Endometrium (tissue), 2 donors: ENCODE measurements at regions not wholly inside any gene's neighbourhood (a gene's known extent, or its start where the extent isn't known, plus 50 kb on each side); places are given as distances from the start of the nearest gene placed in this dataset.

Experiments
- FAIRE-seq: peaks from 2 replicates; lab custom pipeline; 2012; peaks lifted over from hg19 to GRCh38; lab: Jason Lieb, UNC
- donor health status: control.
- donor health status: control.

DNA sequence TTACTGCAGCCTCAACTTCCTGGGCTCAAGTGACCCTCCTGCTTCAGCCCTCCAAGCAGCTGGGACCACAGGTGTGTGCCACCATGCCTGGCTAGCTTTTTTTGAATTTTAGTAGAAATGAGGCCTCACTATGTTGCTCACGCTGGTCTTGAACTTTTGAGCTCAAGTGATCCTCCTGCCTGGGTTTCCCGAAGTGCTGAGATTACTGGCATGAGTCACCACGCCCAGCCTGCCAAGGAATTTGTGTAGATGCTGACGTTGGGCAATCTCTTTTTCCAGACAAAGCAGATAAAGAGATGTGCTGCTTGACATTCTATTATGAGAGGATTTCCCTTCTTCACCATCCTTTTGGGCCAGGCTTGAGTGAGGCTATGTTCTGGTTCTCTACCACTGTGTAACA is 254.5 kb upstream of the RPS6KA3 start:
- no peak for FAIRE-seq

DNA sequence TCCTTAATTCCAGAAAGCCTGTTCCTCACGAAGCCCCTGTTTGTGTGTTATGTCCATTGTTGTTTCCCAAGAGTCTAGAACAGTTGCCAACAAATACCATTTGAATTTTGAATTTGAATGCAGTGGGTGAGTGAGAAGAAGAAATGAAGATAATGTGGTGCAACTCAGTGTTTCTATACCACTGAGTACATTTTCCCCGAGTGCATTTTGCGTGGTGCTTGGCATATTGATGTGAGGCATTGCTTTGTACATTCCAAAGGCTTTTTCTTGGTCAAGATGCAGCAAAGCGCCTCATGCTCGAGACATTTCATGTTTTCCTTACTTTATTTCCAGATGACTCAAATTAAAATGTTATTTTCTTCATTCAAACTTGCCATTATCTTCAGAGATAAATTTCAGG is 253.1 kb upstream of the RPS6KA3 start:
- FAIRE-seq = no peak

DNA sequence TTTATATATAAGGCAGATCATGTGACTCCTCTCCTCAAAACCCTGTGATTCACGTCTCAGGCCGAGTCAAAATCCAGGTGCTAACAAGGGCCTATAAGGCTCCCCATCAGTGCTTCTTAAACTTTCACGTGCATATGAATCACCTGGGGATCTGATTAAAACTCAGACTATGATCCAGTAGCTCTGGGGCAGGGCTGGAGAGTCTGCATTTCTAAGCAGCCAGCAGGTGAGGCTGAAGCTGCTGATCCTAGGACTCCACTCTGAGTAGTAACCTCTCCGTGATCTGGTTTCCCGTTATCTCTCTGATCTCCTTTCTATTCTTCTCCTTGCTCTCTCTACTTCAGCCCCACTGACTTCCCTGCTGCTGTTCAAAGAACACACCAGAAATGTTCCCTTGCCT is 252.4 kb upstream of the RPS6KA3 start:
- no peak for FAIRE-seq

DNA sequence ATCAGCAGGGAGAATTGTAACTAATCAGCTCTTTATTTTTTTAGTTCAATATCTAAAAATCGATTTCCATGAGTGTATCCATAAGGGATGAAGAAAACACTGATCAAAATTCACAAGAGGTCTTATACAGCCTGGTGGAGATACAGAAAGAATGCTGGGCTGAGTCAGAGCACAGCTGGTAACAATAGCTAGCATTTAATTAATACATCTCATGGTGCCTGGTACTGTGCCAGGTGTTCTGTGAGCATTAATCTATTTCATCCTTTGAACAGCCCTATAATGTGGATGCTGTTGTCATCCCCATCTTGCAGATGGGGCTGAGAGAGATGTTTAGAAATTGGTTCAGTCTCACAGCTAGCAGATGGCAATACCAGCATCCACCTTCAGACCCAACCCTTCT is 250.9 kb upstream of the RPS6KA3 start:
- FAIRE-seq = no peak

DNA sequence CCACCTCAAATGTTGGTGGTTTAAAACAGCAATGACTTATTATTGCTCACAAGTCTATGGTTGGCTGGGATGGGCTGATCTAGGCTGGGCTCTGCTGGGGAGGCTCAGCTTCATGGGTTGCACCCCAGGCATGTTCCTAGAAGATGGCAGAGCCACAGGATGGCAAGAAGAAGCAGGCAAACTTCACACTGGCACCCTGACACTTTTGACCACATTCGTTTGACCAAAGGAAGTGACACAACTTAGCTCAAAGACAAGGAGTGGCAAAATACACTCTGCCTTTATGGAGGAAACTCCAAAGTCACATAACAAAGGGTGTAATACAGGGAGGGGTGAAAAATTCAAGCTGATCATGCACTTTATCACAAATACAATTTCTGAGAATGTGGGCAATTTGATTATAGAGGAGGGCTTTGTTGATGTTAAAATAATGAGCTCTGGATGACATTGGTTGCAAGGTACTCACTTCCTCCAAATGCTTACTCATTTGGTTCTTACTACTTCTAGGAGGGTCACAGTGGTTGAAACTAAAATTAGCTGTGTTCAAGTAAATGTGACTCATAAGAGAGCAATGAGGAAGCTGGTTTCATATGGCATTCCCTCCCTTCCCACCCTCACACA is 249.2 kb upstream of the RPS6KA3 start:
- no peak for FAIRE-seq

DNA sequence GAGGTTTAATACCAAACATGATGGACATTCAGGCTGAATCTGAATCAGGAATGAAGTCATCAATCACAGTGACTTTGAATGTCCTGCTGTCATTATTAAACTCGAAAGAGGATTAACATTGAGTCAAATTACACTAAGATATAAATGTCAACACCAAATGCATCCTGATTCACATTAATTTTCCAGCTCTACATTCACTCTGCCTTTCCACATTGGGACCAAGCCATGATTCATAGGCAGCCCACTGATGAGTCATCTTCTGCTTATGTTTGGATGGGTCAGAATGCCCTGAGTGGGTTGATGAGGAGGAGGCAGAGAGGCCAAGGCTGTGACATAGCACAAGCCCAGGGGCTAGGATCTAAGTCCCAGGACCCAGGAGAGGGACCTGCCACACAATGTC is 247.6 kb upstream of the RPS6KA3 start:
- FAIRE-seq = no peak

DNA sequence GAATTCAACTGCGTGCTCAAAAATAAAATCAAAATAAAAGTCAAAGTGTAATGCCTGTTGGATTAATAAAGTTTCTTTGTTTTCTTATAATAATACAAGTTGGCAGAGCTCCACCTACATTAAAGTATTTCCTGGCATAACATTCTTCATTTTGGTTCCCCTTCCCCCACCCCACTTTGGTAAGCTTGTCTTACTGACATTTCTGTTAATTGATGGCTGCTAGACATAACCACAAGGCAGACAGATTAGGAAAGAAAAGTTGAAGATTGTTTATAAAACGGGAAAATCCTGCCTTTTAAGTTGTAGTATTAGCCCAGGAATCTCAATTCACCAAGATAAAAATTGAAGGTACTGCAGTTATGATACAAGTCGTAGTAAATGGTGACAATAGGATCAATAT is 246.5 kb upstream of the RPS6KA3 start:
- FAIRE-seq = no peak

DNA sequence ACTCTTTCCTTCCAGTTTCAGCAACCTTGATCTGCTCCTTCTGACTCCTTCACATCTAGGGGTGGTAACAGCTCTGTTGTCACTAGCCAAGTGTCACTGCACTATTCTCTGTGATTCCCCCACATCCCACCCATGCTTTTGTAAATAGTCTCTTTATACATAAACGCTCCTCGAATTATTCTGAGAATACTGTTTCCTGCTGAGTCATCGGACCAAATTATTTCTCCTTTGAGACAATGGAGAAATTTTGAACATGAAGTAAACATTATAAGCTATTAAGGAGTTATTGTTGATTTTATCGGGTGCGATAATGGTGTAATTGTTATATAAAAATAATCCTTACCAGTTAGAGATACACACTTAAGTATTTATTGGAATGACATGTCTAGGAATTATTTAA is 245.1 kb upstream of the RPS6KA3 start:
- FAIRE-seq = no peak

DNA sequence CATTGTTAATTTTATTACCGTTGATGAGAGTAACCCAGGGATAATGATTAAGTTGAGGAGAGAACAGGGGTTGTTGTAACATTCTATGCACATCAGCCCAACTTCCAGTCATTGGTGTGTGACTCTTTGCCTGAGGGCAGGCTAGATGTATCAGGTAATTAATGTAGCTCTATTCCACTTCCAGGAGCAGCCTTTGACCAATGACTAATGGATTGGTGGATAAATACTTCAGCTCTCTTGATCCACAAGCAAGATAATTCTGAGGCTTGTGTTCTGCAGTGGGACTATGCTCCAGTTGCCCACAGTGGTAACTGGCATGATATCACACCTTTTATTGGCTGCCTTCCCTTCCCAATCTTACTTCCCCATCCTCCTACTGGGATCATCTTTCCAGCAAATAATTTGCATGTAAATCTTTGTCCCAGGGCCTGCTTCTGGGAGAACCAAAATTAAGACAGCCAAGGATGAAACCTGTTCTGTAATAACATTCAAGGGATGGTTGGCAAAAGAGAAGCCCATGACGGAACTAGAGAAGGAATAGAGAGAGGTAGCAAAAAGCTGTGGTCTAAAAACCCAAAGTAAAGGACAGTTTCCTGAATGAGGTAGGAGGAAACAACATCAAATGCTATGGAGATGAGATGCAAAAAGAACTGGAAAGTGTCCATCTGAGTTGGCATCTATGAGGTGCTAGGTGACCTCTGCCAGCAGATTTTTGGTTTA is 241.4 kb upstream of the RPS6KA3 start:
- FAIRE-seq = no peak

DNA sequence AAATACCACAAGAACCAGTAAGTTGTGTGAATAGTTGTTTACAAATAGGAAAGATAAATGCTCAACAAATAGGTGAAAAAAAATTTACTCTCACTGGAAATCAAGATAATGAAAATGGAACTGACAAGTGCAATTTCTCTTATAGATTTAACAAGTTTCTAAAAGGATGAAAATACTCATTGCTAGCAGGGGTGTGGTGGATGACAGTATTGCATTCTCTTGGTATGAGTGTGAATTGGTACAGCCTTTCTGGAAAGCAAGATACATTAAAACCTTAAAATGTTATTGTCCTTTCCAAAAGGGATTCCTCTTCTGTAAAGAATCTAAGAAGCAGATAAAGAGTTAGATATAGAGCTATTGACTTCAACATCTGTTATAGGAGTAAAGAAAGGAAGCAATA is 240.0 kb upstream of the RPS6KA3 start:
- FAIRE-seq = no peak

DNA sequence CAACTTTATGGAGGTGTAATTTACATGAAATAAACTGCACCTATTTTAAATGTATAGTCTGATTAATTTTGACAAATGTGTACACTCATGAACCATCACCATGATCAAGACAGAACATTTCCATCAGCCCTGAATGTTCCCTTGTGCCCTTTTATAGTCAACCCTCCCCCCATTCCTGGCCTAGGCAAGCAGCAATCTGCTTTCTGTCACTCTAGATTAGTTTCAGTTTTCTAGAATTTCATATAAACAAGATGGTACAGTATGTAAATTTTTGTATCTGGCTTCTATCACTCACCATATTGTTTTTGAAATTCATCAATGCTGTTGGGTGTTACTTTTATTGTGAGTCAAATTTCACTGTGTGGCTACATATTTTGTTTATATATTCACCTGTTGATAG is 234.2 kb upstream of the RPS6KA3 start:
- no peak for FAIRE-seq

DNA sequence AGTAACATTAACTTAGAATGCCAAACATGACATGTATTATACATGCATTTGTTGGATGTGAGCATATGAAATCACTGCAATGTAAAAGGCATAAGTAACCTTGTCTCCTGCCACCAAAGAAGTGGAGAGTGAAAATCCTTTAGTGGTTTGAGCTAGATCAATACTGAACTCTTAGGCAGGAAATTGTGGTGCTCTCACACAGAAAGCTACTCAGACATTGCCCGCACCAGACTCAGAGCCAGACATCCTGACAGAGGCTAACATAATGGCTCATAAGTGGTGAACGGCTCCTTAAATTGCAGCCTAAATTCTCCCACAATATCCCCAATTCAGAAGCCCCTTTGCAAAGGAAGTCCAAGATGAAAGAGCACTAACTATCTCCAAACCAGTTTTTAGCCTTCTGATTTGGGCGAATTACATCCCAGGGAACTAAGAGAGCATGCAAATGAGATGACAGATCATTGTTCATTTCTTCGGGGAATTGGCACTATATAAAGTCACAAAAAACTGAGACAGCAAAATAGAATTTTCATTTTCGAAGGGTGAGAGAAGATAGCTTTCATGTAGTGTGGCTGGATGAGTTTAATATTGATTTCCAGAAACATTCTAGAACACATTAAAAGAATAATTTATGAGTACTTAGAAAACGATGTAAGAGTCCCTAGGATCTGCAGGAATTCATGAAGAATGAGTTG is 233.6 kb upstream of the RPS6KA3 start:
- FAIRE-seq = no peak

DNA sequence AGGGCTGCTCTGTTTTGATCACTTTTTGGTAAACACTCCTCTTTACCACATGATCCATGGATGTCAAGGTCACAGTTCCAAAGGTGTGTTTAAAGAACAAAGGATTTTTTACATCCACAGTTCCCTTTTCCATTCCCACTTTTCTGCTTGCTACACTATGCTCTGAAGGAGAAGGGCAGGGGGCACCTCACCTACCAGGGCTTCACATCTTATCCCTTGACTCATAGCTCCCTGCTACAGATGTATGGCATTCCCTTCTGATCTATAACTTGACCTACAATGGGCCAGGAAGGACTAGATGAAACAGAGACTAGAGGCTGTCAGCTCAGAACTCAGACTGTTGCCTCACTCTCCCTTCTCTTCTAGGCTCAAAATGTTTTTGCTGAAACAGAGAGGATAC is 233.1 kb upstream of the RPS6KA3 start:
- no peak for FAIRE-seq

DNA sequence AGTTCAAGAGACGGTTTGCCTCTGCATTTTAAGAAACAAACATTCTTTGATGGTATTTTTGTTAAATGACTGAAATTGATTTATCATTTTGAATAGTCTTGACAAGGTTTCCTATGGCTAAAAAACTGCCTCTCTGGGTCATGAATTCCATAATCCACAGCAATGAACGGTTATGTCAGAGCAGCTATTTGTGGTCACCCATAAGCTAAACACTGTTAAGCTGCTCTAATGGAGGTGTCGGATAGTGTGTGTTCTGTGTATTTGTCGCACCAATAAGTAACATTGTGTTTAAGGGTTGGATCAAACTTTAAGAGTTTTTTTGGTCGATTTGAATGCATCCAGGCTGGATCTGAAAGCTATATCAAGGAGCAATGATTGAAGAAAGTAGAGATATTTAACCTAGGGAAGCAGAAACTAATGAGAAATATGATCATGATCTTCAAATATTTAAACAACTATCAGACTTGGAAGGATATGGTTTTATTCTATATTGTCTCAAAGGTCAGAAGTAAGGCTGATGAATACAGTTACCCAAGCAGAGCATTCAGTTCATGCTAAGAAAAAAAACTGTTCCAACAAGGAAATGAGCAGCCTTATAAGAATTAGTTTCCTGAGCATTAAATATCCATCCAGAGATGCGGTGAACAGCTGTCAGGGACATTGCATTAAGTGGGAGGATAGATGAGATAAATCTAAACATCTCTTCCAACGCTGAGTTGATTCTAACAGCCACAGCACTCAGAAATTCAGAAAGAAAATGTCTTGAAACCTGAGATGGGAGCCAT is 232.3 kb upstream of the RPS6KA3 start:
- no peak for FAIRE-seq

DNA sequence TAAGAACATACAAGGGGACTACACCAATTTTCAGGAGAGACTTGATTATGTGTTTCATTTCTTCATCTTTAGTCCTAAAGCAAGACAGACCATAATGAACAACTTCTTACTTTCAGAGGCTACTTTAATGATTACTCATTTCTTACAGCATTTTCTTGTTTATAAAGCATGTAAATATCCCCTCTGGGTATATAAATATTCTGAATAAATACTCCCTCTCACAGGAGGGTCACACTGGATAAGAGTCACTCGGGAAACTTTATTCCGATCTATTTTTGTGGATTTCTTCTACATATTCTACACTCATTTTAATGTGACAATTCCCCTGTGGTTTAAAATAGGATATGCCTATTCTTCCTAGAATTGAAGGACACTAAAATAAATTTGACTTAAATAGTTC is 228.9 kb upstream of the RPS6KA3 start:
- FAIRE-seq = no peak

DNA sequence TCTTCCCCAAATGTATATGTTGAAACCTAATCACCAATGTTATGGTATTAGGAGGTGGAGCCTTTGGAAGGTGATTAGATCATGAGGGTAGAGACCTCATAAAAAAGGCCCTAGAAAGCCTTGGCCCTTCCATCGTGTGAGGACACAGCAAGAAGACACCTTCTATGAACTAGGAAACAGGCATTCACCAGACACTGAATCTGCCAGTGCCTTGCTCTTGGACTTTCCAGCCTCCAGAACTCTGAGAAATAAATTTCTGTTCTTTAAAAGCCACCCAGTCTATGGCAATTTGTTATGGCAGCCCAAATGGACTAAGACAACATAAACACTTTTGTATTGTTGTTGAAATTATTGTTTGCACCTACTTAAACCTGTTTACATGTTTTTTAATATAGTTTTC is 221.8 kb upstream of the RPS6KA3 start:
- FAIRE-seq = no peak

DNA sequence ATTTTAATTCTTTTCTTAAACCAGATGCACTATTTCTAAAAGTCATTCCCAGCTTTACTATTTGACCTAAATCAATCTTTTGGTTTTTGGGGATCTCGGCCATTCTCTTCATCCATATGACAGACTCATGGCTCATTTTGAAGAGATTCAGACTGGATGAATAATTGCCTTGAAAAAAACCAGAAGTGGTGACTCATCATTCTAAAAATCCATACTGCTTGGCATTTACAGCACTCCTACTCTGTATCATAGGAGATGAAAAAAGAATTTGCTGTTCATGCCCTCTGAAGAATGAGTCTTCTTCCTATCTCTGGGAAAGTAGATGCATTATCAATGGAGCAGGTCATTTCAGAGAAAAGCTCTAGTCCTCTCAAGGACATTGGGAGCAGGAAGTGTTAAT is 220.5 kb upstream of the RPS6KA3 start:
- FAIRE-seq = no peak

DNA sequence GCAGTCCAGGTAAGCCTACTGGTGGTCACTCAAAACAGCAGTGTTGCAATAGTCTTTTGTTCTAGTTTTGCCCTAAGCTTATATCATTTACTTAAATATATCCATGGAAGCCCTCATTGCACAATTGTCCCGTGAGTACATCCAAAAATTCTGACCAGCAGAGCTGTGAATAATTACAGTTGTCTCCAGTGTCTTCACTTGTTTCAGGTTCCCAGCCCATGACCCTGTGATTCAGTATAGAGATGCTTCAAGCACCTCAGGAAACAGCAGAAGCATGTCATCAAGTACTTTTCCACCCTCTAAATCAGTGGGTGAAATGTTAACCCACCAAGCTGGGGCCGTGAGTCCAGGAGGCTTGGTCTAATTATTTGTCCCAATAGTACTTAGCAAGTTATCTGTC is 214.9 kb upstream of the RPS6KA3 start:
- FAIRE-seq = no peak

DNA sequence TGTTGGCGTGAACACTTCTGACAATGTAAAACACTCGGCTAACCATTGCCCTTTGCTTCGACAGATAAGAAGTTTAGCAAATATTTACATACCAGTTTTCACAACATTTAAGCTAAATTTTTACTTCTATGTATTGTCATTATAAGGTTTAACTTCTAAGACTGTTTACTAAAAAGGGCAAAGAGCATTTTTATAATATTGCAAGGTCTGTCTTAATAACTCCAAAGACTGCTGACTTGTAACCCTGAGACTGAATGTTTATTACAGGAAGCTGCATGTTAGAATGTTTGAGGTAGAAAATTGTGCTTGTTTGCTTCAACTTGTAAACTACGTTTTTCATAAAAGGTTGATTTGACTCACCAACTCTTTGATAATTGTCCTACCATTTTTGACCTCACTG is 213.2 kb upstream of the RPS6KA3 start:
- FAIRE-seq = no peak

DNA sequence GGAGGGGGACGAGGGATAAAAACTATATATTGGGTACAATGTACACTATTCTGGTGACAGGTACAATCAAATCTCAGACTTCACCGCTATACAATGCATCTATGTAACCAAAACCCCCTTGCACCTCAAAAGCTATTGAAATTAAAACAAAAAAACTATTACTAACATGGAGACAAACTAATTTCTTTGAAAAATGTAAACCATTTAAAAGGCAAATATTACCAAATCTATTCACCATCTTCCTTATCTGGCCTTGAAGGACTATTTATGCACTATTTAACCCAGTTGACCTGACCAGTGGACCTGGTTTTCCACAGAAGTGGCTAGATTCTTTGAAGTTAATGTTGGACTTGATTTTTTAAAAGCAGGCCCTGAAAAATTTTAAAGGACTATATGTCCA is 212.3 kb upstream of the RPS6KA3 start:
- no peak for FAIRE-seq

DNA sequence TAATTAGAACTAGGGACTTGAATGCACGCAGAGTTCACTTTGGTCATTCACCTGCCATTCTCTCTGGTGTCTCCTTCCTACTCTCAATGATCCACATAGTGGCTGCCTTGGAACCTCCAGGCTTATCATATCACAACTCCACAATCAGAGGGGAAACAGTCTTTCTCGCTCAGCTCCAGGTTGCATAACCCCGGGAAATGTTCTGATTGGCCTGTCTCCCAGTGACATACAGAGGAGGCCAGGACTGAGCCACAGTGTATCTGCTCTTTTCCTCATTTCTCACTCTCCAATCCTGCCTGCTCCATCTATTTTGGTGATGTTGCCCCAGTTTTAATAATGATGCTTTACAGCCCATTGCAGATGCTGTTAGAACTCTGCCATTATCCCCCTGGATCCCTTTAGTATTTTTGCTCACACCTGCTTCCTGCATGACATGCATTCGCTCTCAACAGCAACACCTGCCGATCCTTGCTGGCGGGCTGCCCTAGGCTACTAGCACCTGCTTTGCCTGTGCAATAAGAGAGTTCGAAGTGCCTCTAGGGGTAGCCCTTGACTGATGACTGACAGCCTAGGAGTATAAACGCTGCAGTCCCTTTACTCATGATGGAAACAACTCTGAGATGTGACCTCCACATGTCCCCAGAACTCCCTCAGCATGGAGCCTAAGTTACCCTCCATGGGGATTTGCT is 211.3 kb upstream of the RPS6KA3 start:
- no peak for FAIRE-seq

DNA sequence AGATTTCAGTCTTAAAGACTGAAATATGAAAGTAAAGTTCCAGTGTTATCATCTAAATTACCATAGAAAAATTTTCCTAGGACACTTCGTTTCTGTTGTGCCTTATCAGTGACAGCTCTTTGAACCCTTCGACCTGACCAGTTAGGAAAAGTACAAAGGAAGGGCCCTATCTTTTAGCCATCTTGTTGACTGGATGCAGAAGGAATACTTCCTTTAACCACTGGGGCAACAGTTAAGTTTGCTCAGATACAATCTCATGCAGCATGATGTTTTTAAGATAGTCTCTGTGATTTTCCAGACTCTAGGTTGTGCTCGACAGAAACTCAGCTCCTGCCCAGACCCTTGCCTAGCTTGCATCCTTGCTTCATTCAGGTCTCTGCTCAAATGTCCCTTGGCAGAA is 210.5 kb upstream of the RPS6KA3 start:
- no peak for FAIRE-seq
